Mammary epithelial cell (primary cell): ENCODE measurements at regions not wholly inside any gene's neighbourhood (a gene's known extent, or its start where the extent isn't known, plus 50 kb on each side); places are given as distances from the start of the nearest gene placed in this dataset.

Source experiments
- CTCF ChIP-seq, 2 donors: IDR thresholded peaks in 1 of 2; conservative IDR thresholded peaks in 1 of 2; 2 replicates each; pipeline ENCODE4 v1.5.1; 2011 to 2012; ENCODE audit warnings: inconsistent platforms in 2 of 2, low read length in 2 of 2, mild to moderate bottlenecking in 2 of 2, control low read depth in 1 of 2, low read depth in 1 of 2; ENCODE audit not compliant: insufficient read depth in 1 of 2; ENCODE audit errors: extremely low read depth in 1 of 2
- EZH2 ChIP-seq: IDR thresholded peaks from 2 replicates; pipeline ENCODE4 v1.6.1; 2012; ENCODE audit warnings: low read length, inconsistent platforms, borderline replicate concordance

GRCh38 chr14:106222731-106223130 is 696.3 kb downstream of the TMEM121 start:
- TF ChIP-seq CTCF (conservative IDR thresholded peaks at IDR 0.05 in 1 of 2, IDR thresholded peaks at IDR 0.05 in 1 of 2; ENCODE audit: extremely low read depth in 1 of 2, insufficient read depth in 1 of 2, low read depth in 1 of 2, low read length in 2 of 2) (no peak), EZH2 (no peak)
